ENCODE measurements at regions not wholly inside any gene's neighbourhood (a gene's known extent, or its start where the extent isn't known, plus 50 kb on each side); places are given as distances from the start of the nearest gene placed in this dataset.

DNA sequence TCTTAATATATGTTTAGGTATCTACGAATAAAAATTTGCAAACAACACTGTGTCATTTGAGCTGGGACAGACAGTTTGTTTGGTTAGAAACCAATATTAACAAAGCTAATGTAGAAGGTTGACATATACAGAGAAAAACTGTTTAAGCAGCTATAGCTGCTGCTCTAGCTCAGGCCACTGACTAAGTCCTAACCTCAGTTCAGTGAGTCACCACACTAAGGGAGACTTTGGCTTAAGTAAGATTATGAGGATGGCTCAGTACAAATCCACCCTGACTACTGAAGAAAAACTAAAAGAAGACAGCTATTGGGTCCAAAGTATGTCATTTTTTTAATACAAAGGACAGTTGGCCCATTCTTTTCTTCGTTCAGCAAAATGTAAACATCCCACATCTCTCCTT, 717.3 kb upstream of the ACTRT1 start:
- H3K4me3 ChIP-seq (ENCODE audit: low read depth, low read length) = no peak overlapping the region
- DNase-seq (ENCODE audit: low read depth, low spot score) = peak; percentile 2
- TF ChIP-seq, protein P1, sequence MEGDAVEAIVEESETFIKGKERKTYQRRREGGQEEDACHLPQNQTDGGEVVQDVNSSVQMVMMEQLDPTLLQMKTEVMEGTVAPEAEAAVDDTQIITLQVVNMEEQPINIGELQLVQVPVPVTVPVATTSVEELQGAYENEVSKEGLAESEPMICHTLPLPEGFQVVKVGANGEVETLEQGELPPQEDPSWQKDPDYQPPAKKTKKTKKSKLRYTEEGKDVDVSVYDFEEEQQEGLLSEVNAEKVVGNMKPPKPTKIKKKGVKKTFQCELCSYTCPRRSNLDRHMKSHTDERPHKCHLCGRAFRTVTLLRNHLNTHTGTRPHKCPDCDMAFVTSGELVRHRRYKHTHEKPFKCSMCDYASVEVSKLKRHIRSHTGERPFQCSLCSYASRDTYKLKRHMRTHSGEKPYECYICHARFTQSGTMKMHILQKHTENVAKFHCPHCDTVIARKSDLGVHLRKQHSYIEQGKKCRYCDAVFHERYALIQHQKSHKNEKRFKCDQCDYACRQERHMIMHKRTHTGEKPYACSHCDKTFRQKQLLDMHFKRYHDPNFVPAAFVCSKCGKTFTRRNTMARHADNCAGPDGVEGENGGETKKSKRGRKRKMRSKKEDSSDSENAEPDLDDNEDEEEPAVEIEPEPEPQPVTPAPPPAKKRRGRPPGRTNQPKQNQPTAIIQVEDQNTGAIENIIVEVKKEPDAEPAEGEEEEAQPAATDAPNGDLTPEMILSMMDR (IDR thresholded peaks at IDR 0.05; ENCODE audit: low read depth, low read length) = no peak
- in situ Hi-C loops (cut with HindIII; ENCODE audit: low sequenced_read_pairs) = no loop called here

DNA sequence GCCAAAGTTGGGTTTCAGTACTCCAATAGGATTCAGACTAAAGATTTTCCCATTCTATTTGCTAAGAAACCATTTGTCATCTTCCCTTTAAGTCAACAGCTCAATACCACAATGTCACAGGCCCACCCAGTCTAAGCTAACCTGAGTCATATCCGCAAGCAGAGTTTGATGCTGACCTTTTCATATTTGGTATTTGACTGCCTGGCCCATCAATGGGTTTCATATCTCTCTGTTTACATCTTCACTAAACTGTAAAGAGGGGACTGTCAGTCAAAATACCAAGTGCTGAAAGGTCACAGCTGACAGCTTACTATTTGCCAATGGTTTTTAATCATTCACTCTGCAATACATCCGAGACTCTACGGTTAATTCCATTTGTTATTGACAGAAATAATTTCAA, 707.5 kb upstream of the ACTRT1 start:
- no peak for DNase-seq (ENCODE audit: low read depth, low spot score)
- in situ Hi-C loops (cut with HindIII; ENCODE audit: low sequenced_read_pairs) = no loop called here
- no peak overlapping the region for H3K4me3 ChIP-seq (ENCODE audit: low read depth, low read length)
- TF ChIP-seq, protein P1 (IDR thresholded peaks at IDR 0.05; ENCODE audit: low read depth, low read length) = no peak

DNA sequence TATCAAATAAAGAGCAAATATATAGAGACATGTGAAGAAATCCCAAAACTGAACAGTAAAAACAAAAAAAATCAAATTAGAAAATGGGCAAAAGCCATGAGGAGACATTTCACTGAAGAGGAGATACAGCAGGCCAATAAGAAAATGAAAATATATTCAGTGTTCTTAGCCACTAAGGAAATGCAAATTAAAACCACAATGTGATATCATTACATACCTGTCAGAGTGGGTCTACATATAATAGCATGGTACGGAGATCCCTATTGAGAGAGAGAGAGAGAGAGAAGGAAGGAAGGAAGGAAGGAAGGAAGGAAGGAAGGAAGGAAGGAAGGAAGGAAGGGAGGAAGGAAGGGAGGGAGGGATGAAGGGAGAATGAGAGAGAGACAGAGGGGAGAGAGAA, 707.0 kb upstream of the ACTRT1 start:
- no peak overlapping the region for H3K4me3 ChIP-seq (ENCODE audit: low read depth, low read length)
- in situ Hi-C loops (cut with HindIII; ENCODE audit: low sequenced_read_pairs) = no loop called here
- TF ChIP-seq, protein P1 (IDR thresholded peaks at IDR 0.05; ENCODE audit: low read depth, low read length) = no peak
- DNase-seq (ENCODE audit: low read depth, low spot score) = no peak

DNA sequence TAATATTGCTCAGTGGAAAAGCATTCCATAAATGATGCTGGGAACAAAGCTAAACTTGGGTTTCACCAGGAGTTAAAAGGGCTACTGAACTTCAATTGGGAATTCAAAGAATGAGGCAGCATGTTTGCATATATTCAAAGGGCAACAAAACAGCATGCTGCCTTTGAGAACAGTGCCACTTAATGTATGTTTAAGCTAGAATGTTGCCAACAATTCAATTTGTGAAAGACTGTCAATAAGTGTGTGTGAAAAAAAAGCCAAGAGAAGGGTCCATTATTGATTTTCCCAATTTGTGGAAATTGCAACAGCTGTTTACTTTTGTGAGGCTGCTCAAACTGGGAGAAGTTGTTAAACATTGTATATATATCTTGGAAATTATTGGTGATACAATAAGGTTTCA, 701.9 kb upstream of the ACTRT1 start:
- no peak for DNase-seq (ENCODE audit: low read depth, low spot score)
- TF ChIP-seq, protein P1 (IDR thresholded peaks at IDR 0.05; ENCODE audit: low read depth, low read length) = no peak
- no peak overlapping the region for H3K4me3 ChIP-seq (ENCODE audit: low read depth, low read length)
- in situ Hi-C loops (cut with HindIII; ENCODE audit: low sequenced_read_pairs) = no loop called here

DNA sequence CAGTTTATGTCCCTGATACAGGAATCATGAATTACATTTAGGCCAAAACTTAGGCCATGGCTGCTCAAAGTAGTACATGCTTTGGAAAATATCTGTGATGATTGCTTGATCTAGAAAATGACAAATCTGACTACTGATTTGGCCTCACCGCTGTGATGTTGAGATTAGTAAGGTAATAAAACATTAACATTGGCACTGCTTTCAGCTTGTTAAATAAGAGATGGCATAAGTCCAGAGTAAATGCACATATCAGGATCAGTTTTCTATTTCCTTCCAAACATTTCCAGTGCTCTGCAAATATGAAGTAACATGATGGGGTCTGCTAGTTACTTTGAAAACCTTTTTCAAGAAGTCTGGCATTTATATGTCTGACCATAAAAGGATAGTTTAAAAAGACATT, 687.3 kb upstream of the ACTRT1 start:
- in situ Hi-C loops (cut with HindIII; ENCODE audit: low sequenced_read_pairs) = no loop called here
- DNase-seq (ENCODE audit: low read depth, low spot score) = no peak
- TF ChIP-seq, protein P1 (IDR thresholded peaks at IDR 0.05; ENCODE audit: low read depth, low read length) = no peak
- H3K4me3 ChIP-seq (ENCODE audit: low read depth, low read length) = no peak overlapping the region

DNA sequence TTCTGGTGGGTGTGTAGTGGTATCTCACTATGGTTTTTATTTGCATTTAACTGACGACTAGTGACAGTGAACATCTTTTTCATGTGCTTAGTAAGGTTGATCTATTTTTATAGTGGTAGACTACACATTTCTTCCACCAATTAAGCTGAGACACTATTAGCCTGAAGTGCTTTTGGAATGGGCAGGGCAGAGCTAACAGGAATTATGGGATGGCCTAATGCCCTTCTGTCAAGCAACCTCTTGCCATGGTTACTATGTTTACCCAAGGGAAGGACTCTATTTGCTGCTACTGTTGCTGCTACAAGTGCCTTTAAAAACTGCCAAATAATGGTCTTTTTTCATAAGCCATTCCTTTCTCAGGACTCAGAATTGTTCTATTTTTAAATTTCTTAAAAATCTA, 676.7 kb upstream of the ACTRT1 start:
- DNase-seq (ENCODE audit: low read depth, low spot score) = no peak
- in situ Hi-C loops (cut with HindIII; ENCODE audit: low sequenced_read_pairs) = no loop called here
- H3K4me3 ChIP-seq (ENCODE audit: low read depth, low read length) = no peak overlapping the region
- TF ChIP-seq, protein P1 (IDR thresholded peaks at IDR 0.05; ENCODE audit: low read depth, low read length) = no peak
